OCI-LY7 (cell line): ENCODE measurements at regions not wholly inside any gene's neighbourhood (a gene's known extent, or its start where the extent isn't known, plus 50 kb on each side); places are given as distances from the start of the nearest gene placed in this dataset.

Experiments used
- BruUV-seq: library from RNA; stranded (reverse); fragments of 400-500 nt; replicated peaks from 2 replicates; lab custom pipeline; 2021; lab: Mats Ljungman, UMichigan
- CTCF ChIA-PET: fragments of 300-600 bp; sonication (Branson Sonifier 250); formaldehyde crosslinking; loops from one replicate; lab custom pipeline; 2022; ENCODE audit warnings: antibody characterized with exemption; ENCODE audit not compliant: unreplicated experiment; lab: Charles Lee
- POLR2A ChIA-PET: fragments of 300-600 bp; sonication (Branson Sonifier 250); formaldehyde crosslinking; loops from one replicate; lab custom pipeline; 2022; ENCODE audit warnings: antibody characterized with exemption; lab: Charles Lee
- DNase-seq: peaks from one replicate; pipeline ENCODE4 v3.0.0-alpha.2; 2015; ENCODE audit warnings: low spot score
- H2AFZ ChIP-seq: fragments of 200-600 bp; sonication (generic), shearing (Covaris generic); 2 replicates; pipeline ENCODE4 v1.6.1; 2014; ENCODE audit warnings: mild to moderate bottlenecking, antibody characterized with exemption, low read length, moderate library complexity
- H3K27ac ChIP-seq: fragments of 200-600 bp; sonication (generic); 2 replicates; pipeline ENCODE4 v1.5.1; 2014; ENCODE audit warnings: mixed run types, low read depth, mild to moderate bottlenecking, moderate library complexity, low read length, inconsistent platforms; ENCODE audit not compliant: poor library complexity, severe bottlenecking
- H3K36me3 ChIP-seq: fragments of 200-600 bp; sonication (generic); 2 replicates; pipeline ENCODE4 v1.6.1; 2014; ENCODE audit warnings: mild to moderate bottlenecking, antibody characterized with exemption, low read length, moderate library complexity, mixed read lengths; ENCODE audit not compliant: insufficient read depth
- H3K4me1 ChIP-seq: fragments of 200-600 bp; sonication (generic); 2 replicates; pipeline ENCODE4 v1.5.1; 2014; ENCODE audit warnings: mild to moderate bottlenecking, low read length; ENCODE audit not compliant: insufficient read depth, poor library complexity, severe bottlenecking
- H3K4me2 ChIP-seq: fragments of 200-600 bp; sonication (generic); 2 replicates; pipeline ENCODE4 v1.6.1; 2014; ENCODE audit warnings: mild to moderate bottlenecking, low read length
- H3K4me3 ChIP-seq: fragments of 200-600 bp; sonication (generic); 2 replicates; pipeline ENCODE4 v1.5.1; 2014; ENCODE audit warnings: mild to moderate bottlenecking, low read depth, low read length; ENCODE audit not compliant: poor library complexity, severe bottlenecking
- H3K79me2 ChIP-seq: fragments of 200-600 bp; sonication (generic); 2 replicates; pipeline ENCODE4 v1.6.1; 2016; ENCODE audit warnings: low read depth, mild to moderate bottlenecking, low read length, moderate library complexity, mixed read lengths; ENCODE audit not compliant: insufficient read depth
- H3K9me2 ChIP-seq: fragments of 200-600 bp; sonication (generic); 2 replicates; pipeline ENCODE4 v1.6.1; 2016; ENCODE audit warnings: mild to moderate bottlenecking, low read length, mixed read lengths; ENCODE audit not compliant: insufficient read depth
- H3K9me3 ChIP-seq: fragments of 200-600 bp; sonication (generic); 2 replicates; pipeline ENCODE4 v1.6.1; 2014; ENCODE audit warnings: mild to moderate bottlenecking, mixed run types, low read length, mixed read lengths
- H4K20me1 ChIP-seq: fragments of 200-600 bp; sonication (generic); 2 replicates; pipeline ENCODE4 v1.6.1; 2014; ENCODE audit warnings: mild to moderate bottlenecking, antibody characterized with exemption, low read length, moderate library complexity, mixed read lengths; ENCODE audit not compliant: insufficient read depth
- CTCF ChIP-seq: fragments of 200-600 bp; sonication (generic); conservative IDR thresholded peaks from 2 replicates; pipeline ENCODE4 v1.5.1; 2014; ENCODE audit warnings: mild to moderate bottlenecking, antibody characterized with exemption, low read length, moderate library complexity, mixed read lengths
- EZH2phosphoT487 ChIP-seq: fragments of 200-600 bp; sonication (generic); IDR thresholded peaks from 2 replicates; pipeline ENCODE4 v1.6.1; 2018; ENCODE audit warnings: low read depth, borderline replicate concordance, mild to moderate bottlenecking, mixed run types, antibody characterized with exemption, low read length, moderate library complexity, mixed read lengths
- intact Hi-C: fragments of 100-400 bp; cut with micrococcal nuclease; formaldehyde crosslinking; loops from one replicate; pipeline ENCODE4 v1.10.0; 2022; ENCODE audit not compliant: unreplicated experiment

DNA sequence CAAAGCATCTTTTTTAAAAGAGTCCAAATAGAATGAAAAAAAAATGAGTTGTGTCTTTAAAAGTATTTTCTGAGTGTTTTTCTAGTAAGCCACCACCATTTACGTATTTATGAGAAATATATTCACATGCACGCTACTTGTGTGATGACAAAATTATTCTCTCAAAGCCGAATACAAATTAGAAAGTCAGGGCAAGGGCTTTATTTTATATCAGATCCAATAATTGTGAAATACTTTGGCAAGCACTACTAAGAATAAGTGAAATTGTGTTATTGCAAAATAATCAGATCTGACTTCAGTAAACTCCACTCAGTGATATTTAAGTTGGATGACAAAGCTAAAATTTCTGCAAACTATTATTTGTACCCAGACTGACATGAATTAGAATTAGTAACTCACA, 589.3 kb upstream of the KCNMB2 start:
- POLR2A ChIA-PET: interaction anchor here (0.6 kb wide), 1 partner anchor 1079 kb away, joined by 6 read pairs; no protein-coding TSS in a partner anchor
- Histone ChIP-seq H4K20me1 (no peaks in the 10 kb centered on the region), H3K9me2 (no peaks in the 10 kb centered on the region), H3K4me3 (no peak overlapping the region), H3K27ac (no peak overlapping the region), H3K9me3 (no peaks in the 10 kb centered on the region), H3K4me1 (peaks cover 5% of the 10 kb centered on the region), H2AFZ (no peak overlapping the region), H3K4me2 (no peak overlapping the region), H3K79me2 (no peaks in the 10 kb centered on the region), H3K36me3 (no peaks in the 10 kb centered on the region)
- intact Hi-C loops: no loop called here
- DNase-seq: no peak
- no TSS peak for BruUV-seq
- CTCF ChIA-PET: no interaction called here
- no peak for TF ChIP-seq EZH2phosphoT487
- TF ChIP-seq CTCF: no peak

DNA sequence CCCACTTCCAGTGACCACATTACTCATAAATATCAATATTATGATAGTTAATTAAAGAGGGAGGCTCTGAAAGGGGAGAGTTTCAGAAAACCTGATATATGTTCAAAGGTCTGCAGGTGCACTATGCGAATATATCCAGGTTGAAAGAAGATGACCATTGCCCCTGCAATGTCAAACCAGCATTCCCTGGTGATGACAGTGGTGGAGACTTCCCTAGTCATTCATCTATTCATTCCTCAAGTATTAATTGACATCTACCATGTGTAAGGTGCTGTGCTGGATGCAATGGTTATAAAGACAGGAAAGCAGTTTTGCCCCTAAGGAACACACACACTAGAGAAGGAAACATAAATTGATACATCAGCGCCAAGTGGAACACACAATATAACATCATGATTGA, 588.3 kb upstream of the KCNMB2 start:
- DNase-seq: no peak
- BruUV-seq: no TSS peak
- H3K79me2 ChIP-seq: no peaks in the 10 kb centered on the region
- POLR2A ChIA-PET: no interaction called here
- no peaks in the 10 kb centered on the region for H3K36me3 ChIP-seq
- H2AFZ ChIP-seq: no peak overlapping the region
- no peaks in the 10 kb centered on the region for H3K9me2 ChIP-seq
- peaks cover 5% of the 10 kb centered on the region for H3K4me1 ChIP-seq
- H3K9me3 ChIP-seq: no peaks in the 10 kb centered on the region
- CTCF ChIA-PET: no interaction called here
- H3K27ac ChIP-seq: no peak overlapping the region
- intact Hi-C loops: no loop called here
- H3K4me2 ChIP-seq: no peak overlapping the region
- TF ChIP-seq EZH2phosphoT487 (no peak), CTCF (no peak)
- H4K20me1 ChIP-seq: no peaks in the 10 kb centered on the region
- H3K4me3 ChIP-seq: no peak overlapping the region

DNA sequence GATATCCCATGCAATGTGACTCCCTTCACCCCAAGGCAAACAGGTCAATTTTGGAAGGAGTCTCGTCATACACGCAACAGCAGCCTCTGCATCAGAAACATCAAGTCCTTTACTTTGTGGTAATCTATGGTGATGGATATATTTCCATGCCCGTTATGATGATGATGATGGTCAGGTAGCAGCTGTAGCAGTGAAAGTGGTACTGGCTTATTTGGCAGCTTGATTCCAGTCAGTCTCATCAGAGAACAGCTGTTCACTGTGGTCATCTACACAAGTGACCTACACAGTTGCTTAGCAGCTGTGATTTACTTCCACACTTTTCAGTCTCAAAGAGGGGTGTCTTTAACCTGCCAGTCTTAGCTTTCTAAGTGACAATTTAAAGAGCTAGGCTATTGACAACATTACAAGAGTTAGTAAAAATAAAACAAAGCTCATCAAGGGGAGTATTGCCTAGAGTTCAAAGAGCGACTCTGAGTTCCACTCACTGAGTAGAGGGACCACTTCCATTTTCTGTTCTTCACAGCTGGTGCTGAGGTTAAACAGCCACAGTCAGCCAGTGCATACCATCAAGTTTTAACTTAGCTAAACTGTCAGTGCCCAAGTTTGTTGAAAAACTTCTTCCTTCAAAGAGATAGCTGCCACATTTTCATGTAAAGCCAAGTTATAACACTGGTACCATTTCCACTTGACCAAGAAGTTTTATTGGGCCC, 587.4 kb upstream of the KCNMB2 start:
- no peak overlapping the region for H2AFZ ChIP-seq
- no peak for DNase-seq
- no peaks in the 10 kb centered on the region for H4K20me1 ChIP-seq
- no peaks in the 10 kb centered on the region for H3K9me3 ChIP-seq
- ChIA-PET POLR2A (interaction anchor here (0.5 to 1.3 kb wide), 4 partner anchors 10 to 468 kb away, joined by 3 to 11 read pairs (median 5); no protein-coding TSS in a partner anchor), CTCF (interaction anchor here (0.6 kb wide), 1 partner anchor 318 kb away, joined by 5 read pairs; no protein-coding TSS in a partner anchor)
- no peak overlapping the region for H3K4me3 ChIP-seq
- no peak overlapping the region for H3K4me2 ChIP-seq
- no peak overlapping the region for H3K27ac ChIP-seq
- no TSS peak for BruUV-seq
- no peaks in the 10 kb centered on the region for H3K36me3 ChIP-seq
- peaks cover 4% of the 10 kb centered on the region for H3K4me1 ChIP-seq
- intact Hi-C loops: no loop called here
- H3K9me2 ChIP-seq: no peaks in the 10 kb centered on the region
- no peak for TF ChIP-seq EZH2phosphoT487
- TF ChIP-seq CTCF: no peak
- no peaks in the 10 kb centered on the region for H3K79me2 ChIP-seq
